HepG2 (cell line): ENCODE measurements at regions not wholly inside any gene's neighbourhood (a gene's known extent, or its start where the extent isn't known, plus 50 kb on each side); places are given as distances from the start of the nearest gene placed in this dataset.

Experiments
- ATAC-seq: fragments of 200-7000 bp; cut with Tn5 transposase; 3 replicates; pipeline ENCODE4 v1.9.1; 2020; ENCODE audit warnings: mild to moderate bottlenecking, moderate library complexity
- BruUV-seq: library from RNA; stranded (reverse); fragments of 400-500 nt; replicated peaks from 2 replicates; lab custom pipeline; 2021; lab: Mats Ljungman, UMichigan
- CTCF ChIA-PET: fragments of 300-600 bp; formaldehyde crosslinking; extraction: SDS; loops from one replicate; lab custom pipeline; 2021; ENCODE audit warnings: low total read pairs, inconsistent platforms, low intra/inter-chr PET ratio; lab: Yijun Ruan, JAX
- POLR2A ChIA-PET: fragments of 350-600 bp; sonication (Branson Sonifier 250); formaldehyde crosslinking; loops from one replicate; lab custom pipeline; 2020; ENCODE audit warnings: antibody characterized with exemption, inconsistent platforms; lab: Yijun Ruan, JAX
- DNase-seq: peaks from one replicate; pipeline ENCODE4 v3.0.0-alpha.2; 2015; ENCODE audit warnings: low spot score
- FAIRE-seq: peaks from 3 replicates; lab custom pipeline; 2011; peaks lifted over from hg19 to GRCh38; lab: Jason Lieb, UNC
- H2AFZ ChIP-seq: one replicate; pipeline ENCODE4 v1.6.1; 2011; ENCODE audit warnings: low read length, inconsistent platforms
- H3K27ac ChIP-seq: fragments of 300-600 bp; 3 replicates; pipeline ENCODE4 v1.8.0; 2011; ENCODE audit warnings: mixed run types, mild to moderate bottlenecking, mixed read lengths, low read length, inconsistent platforms; ENCODE audit not compliant: insufficient read depth; ENCODE audit errors: extremely low read length
- H3K27me3 ChIP-seq, 2 experiments: fragments of 200-600 bp in 1 of 2; 2 replicates in 1 of 2; 3 replicates in 1 of 2; pipeline versions ENCODE4 v1.6.0 to v1.8.0; 2011; ENCODE audit warnings: low read length in 2 of 2, mild to moderate bottlenecking in 2 of 2, moderate library complexity in 2 of 2, inconsistent platforms in 1 of 2; ENCODE audit not compliant: insufficient read depth in 2 of 2, control insufficient read depth in 1 of 2
- H3K36me3 ChIP-seq, 2 experiments: fragments of 200-600 bp in 1 of 2; replicated peaks in 1 of 2; 2 replicates in 1 of 2; 3 replicates in 1 of 2; pipeline versions ENCODE4 v1.5.1 to v1.8.0; 2011; ENCODE audit warnings: low read length in 2 of 2, inconsistent platforms in 1 of 2; ENCODE audit not compliant: insufficient read depth in 2 of 2, control insufficient read depth in 1 of 2
- H3K4me1 ChIP-seq: 2 replicates; pipeline ENCODE4 v1.5.1; 2012; ENCODE audit warnings: low read length, inconsistent platforms; ENCODE audit not compliant: insufficient read depth
- H3K4me2 ChIP-seq: 2 replicates; pipeline ENCODE4 v1.6.0; 2011; ENCODE audit warnings: low read depth, low read length, inconsistent platforms
- H3K4me3 ChIP-seq, 3 experiments: fragments of 200-600 bp in 1 of 3; sonication (generic), shearing (Covaris generic) in 1 of 3; replicated peaks in 1 of 3; 2 replicates each; pipeline ENCODE4 v1.5.1; 2011 to 2016; ENCODE audit warnings: low read length in 3 of 3, inconsistent platforms in 2 of 3, low read depth in 2 of 3, mild to moderate bottlenecking in 2 of 3, control low read depth in 1 of 3, mixed read lengths in 1 of 3; ENCODE audit not compliant: insufficient read depth in 1 of 3
- H3K79me2 ChIP-seq: one replicate; pipeline ENCODE4 v1.6.1; 2011; ENCODE audit warnings: low read length, inconsistent platforms; ENCODE audit not compliant: insufficient read depth
- H3K9ac ChIP-seq: 2 replicates; pipeline ENCODE4 v1.6.0; 2011; ENCODE audit warnings: mild to moderate bottlenecking, low read depth, low read length, inconsistent platforms; ENCODE audit not compliant: insufficient read depth
- H3K9me3 ChIP-seq: 2 replicates; pipeline ENCODE4 v1.5.1; 2012; ENCODE audit warnings: mild to moderate bottlenecking, low read length
- H4K20me1 ChIP-seq: 2 replicates; pipeline ENCODE4 v1.6.0; 2011; ENCODE audit warnings: inconsistent platforms, mild to moderate bottlenecking, low read length, moderate library complexity; ENCODE audit not compliant: insufficient read depth
- ATM ChIP-seq: fragments of 450-650 bp; IDR thresholded peaks from 2 replicates; pipeline ENCODE4 v1.7.1; 2017; ENCODE audit warnings: mild to moderate bottlenecking, borderline replicate concordance
- FIP1L1 ChIP-seq: fragments of 200-400 bp; formaldehyde crosslinking; IDR thresholded peaks from 2 replicates; pipeline ENCODE4 v1.6.1; 2018; ENCODE audit warnings: low read depth, mild to moderate bottlenecking, low read length, moderate library complexity, borderline replicate concordance; ENCODE audit not compliant: insufficient read depth
- KDM6A ChIP-seq: IDR thresholded peaks from 2 replicates; pipeline ENCODE4 v1.6.1; 2016; ENCODE audit warnings: low read depth
- MAF1 ChIP-seq: sonication (generic); formaldehyde crosslinking; IDR thresholded peaks from 2 replicates; pipeline ENCODE4 v1.5.0; 2020; ENCODE audit warnings: missing genetic modification reagents, borderline replicate concordance
- NFYB ChIP-seq: sonication (generic); formaldehyde crosslinking; IDR thresholded peaks from 2 replicates; pipeline ENCODE4 v1.4.0; 2020; ENCODE audit warnings: missing genetic modification reagents
- SIX4 ChIP-seq: sonication (generic); formaldehyde crosslinking; IDR thresholded peaks from 2 replicates; pipeline ENCODE4 v1.4.0; 2020; ENCODE audit warnings: missing genetic modification reagents
- SMYD3 ChIP-seq: sonication (generic); formaldehyde crosslinking; IDR thresholded peaks from 2 replicates; pipeline ENCODE4 v1.8.1; 2023; ENCODE audit warnings: mild to moderate bottlenecking, missing genetic modification reagents
- ZBTB1 ChIP-seq: sonication (generic); formaldehyde crosslinking; IDR thresholded peaks from 2 replicates; pipeline ENCODE4 v1.4.0; 2020; ENCODE audit warnings: missing genetic modification reagents, borderline replicate concordance
- ZNF142 ChIP-seq: sonication (generic); formaldehyde crosslinking; IDR thresholded peaks from 2 replicates; pipeline ENCODE4 v1.4.0; 2020; ENCODE audit warnings: missing genetic modification reagents
- ZNF160 ChIP-seq: sonication (generic); formaldehyde crosslinking; IDR thresholded peaks from 2 replicates; pipeline ENCODE4 v1.8.0; 2022; ENCODE audit warnings: mild to moderate bottlenecking, inconsistent platforms, missing genetic modification reagents
- ZNF274 ChIP-seq: sonication (generic); formaldehyde crosslinking; IDR thresholded peaks from 2 replicates; pipeline ENCODE4 v1.5.1; 2020; ENCODE audit warnings: mild to moderate bottlenecking, missing genetic modification reagents
- ZNF451 ChIP-seq: sonication (generic); formaldehyde crosslinking; IDR thresholded peaks from 2 replicates; pipeline ENCODE4 v1.5.0; 2020; ENCODE audit warnings: mild to moderate bottlenecking, missing genetic modification reagents
- ZNF510 ChIP-seq: sonication (generic); formaldehyde crosslinking; IDR thresholded peaks from 2 replicates; pipeline ENCODE4 v1.4.0; 2020; ENCODE audit warnings: low read depth, mild to moderate bottlenecking, missing genetic modification reagents
- ZNF567 ChIP-seq: sonication (generic); formaldehyde crosslinking; IDR thresholded peaks from 2 replicates; pipeline ENCODE4 v1.8.1; 2023; ENCODE audit warnings: mild to moderate bottlenecking, missing genetic modification reagents, borderline replicate concordance
- WGBS: methylation state at CpG from one replicate; pipeline ENCODE4 v1.1.6; 2017; ENCODE audit warnings: low lambda C conversion rate; 5-methylcytosine and 5-hydroxymethylcytosine counted together
- in situ Hi-C: cut with HindIII; loops from 2 replicates; pipeline ENCODE4 v1.10.0; 2017; ENCODE audit warnings: low pct_unique_long_range_greater_than_20kb; ENCODE audit not compliant: extremely low pct_ligation_motif_present
- intact Hi-C: fragments of 100-400 bp; cut with micrococcal nuclease; formaldehyde crosslinking; loops from one replicate; pipeline ENCODE4 v1.10.0; 2022; ENCODE audit not compliant: unreplicated experiment
- TF ChIP-seq, protein P1 (sequence below): sonication (generic); formaldehyde crosslinking; IDR thresholded peaks from 2 replicates; pipeline ENCODE4 v1.4.0; 2020; ENCODE audit warnings: mild to moderate bottlenecking, missing genetic modification reagents

GRCh38 chr5:57368010-57368409 lies 114.6 kb downstream of the ACTBL2 start:
- DNase-seq, result no peak
- TF ChIP-seq ZNF274 (CRISPR knock-in tag) (no peak), FIP1L1 (no peak), NFYB (CRISPR knock-in tag) (no peak), SMYD3 (CRISPR knock-in tag) (no peak), ATM (no peak), ZBTB1 (CRISPR knock-in tag) (no peak), ZNF451 (no peak), ZNF510 (CRISPR knock-in tag) (no peak), ZNF160 (CRISPR knock-in tag) (no peak), ZNF142 (CRISPR knock-in tag) (no peak), MAF1 (CRISPR knock-in tag) (no peak), KDM6A (no peak), SIX4 (CRISPR knock-in tag) (no peak), ZNF567 (CRISPR knock-in tag) (no peak)
- TF ChIP-seq, protein P1, sequence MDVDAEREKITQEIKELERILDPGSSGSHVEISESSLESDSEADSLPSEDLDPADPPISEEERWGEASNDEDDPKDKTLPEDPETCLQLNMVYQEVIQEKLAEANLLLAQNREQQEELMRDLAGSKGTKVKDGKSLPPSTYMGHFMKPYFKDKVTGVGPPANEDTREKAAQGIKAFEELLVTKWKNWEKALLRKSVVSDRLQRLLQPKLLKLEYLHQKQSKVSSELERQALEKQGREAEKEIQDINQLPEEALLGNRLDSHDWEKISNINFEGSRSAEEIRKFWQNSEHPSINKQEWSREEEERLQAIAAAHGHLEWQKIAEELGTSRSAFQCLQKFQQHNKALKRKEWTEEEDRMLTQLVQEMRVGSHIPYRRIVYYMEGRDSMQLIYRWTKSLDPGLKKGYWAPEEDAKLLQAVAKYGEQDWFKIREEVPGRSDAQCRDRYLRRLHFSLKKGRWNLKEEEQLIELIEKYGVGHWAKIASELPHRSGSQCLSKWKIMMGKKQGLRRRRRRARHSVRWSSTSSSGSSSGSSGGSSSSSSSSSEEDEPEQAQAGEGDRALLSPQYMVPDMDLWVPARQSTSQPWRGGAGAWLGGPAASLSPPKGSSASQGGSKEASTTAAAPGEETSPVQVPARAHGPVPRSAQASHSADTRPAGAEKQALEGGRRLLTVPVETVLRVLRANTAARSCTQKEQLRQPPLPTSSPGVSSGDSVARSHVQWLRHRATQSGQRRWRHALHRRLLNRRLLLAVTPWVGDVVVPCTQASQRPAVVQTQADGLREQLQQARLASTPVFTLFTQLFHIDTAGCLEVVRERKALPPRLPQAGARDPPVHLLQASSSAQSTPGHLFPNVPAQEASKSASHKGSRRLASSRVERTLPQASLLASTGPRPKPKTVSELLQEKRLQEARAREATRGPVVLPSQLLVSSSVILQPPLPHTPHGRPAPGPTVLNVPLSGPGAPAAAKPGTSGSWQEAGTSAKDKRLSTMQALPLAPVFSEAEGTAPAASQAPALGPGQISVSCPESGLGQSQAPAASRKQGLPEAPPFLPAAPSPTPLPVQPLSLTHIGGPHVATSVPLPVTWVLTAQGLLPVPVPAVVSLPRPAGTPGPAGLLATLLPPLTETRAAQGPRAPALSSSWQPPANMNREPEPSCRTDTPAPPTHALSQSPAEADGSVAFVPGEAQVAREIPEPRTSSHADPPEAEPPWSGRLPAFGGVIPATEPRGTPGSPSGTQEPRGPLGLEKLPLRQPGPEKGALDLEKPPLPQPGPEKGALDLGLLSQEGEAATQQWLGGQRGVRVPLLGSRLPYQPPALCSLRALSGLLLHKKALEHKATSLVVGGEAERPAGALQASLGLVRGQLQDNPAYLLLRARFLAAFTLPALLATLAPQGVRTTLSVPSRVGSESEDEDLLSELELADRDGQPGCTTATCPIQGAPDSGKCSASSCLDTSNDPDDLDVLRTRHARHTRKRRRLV (CRISPR knock-in tag), result no peak

More at GRCh38 chr5:57368010-57368409, 114.6 kb downstream of the ACTBL2 start:
- WGBS, result 58% methylated on average over 3 of the region's 3 CpGs
- Histone ChIP-seq H4K20me1 (no peaks in the 10 kb centered on the region), H3K4me2 (no peak overlapping the region), H3K27me3 (no peaks in the 10 kb centered on the region), H3K4me1 (peaks cover 19% of the 10 kb centered on the region), H3K27ac (no peak overlapping the region), H3K9me3 (no peaks in the 10 kb centered on the region), H3K4me3 (no peak overlapping the region), H3K79me2 (no peaks in the 10 kb centered on the region), H3K36me3 (no peaks in the 10 kb centered on the region), H3K9ac (no peak overlapping the region), H2AFZ (no peak overlapping the region)
- in situ Hi-C loops (no loop called here), intact Hi-C loops (no loop called here)
- no TSS peak for BruUV-seq
- POLR2A ChIA-PET, result no interaction called here
- ATAC-seq (no peak), FAIRE-seq (no peak)
- CTCF ChIA-PET, result no interaction called here
